H1 (cell line): ENCODE measurements at regions not wholly inside any gene's neighbourhood (a gene's known extent, or its start where the extent isn't known, plus 50 kb on each side); places are given as distances from the start of the nearest gene placed in this dataset.

Source experiments
- CTCF ChIA-PET: fragments of 300-600 bp; sonication (Branson Sonifier 250); formaldehyde crosslinking; loops from one replicate; lab custom pipeline; 2021; ENCODE audit not compliant: partially characterized antibody; lab: Charles Lee
- POLR2A ChIA-PET: fragments of 300-600 bp; sonication (Branson Sonifier 250); formaldehyde crosslinking; loops from one replicate; lab custom pipeline; 2021; ENCODE audit warnings: inconsistent platforms; ENCODE audit not compliant: partially characterized antibody; lab: Charles Lee
- DNase-seq, 2 experiments: peaks; one replicate each; pipeline versions ENCODE4 v3.0.0 to v3.0.0-alpha.2; 2010 to 2022; ENCODE audit warnings: low spot score in 2 of 2, low read depth in 1 of 2, mixed read lengths in 1 of 2
- FAIRE-seq: peaks from 2 replicates; lab custom pipeline; 2011; peaks lifted over from hg19 to GRCh38; lab: Jason Lieb, UNC
- H2AFZ ChIP-seq: 2 replicates; pipeline ENCODE4 v1.8.1; 2012; ENCODE audit warnings: low read length, inconsistent platforms
- H2AK5ac ChIP-seq: 2 replicates; pipeline ENCODE4 v1.6.1; 2013; ENCODE audit warnings: low read depth, low read length
- H2BK120ac ChIP-seq: replicated peaks from 2 replicates; pipeline ENCODE3; 2013; ENCODE audit warnings: low read depth, low read length, inconsistent platforms
- H2BK12ac ChIP-seq: 2 replicates; pipeline ENCODE4 v1.6.1; 2013; ENCODE audit warnings: low read depth, low read length
- H2BK15ac ChIP-seq: 2 replicates; pipeline ENCODE4 v1.6.1; 2013; ENCODE audit warnings: low read length
- H2BK20ac ChIP-seq: 2 replicates; pipeline ENCODE4 v1.6.1; 2013; ENCODE audit warnings: low read length
- H2BK5ac ChIP-seq: 2 replicates; pipeline ENCODE4 v1.6.1; 2013; ENCODE audit warnings: low read depth, low read length
- H3K14ac ChIP-seq: 2 replicates; pipeline ENCODE4 v1.6.1; 2013; ENCODE audit warnings: inconsistent platforms; ENCODE audit not compliant: insufficient read length
- H3K18ac ChIP-seq: 2 replicates; pipeline ENCODE4 v1.6.1; 2013; ENCODE audit warnings: low read length; ENCODE audit errors: extremely low read depth
- H3K23ac ChIP-seq: 2 replicates; pipeline ENCODE4 v1.6.1; 2013; ENCODE audit warnings: inconsistent platforms; ENCODE audit not compliant: insufficient read length
- H3K23me2 ChIP-seq: 2 replicates; pipeline ENCODE4 v1.6.1; 2013; ENCODE audit warnings: low read depth, low read length
- H3K27ac ChIP-seq: 2 replicates; pipeline ENCODE4 v1.6.1; 2011; ENCODE audit warnings: low read depth, low read length, inconsistent platforms
- H3K27me3 ChIP-seq, 4 experiments: replicated peaks in 1 of 4; 1 replicate in 1 of 4; 2 replicates in 3 of 4; pipeline versions ENCODE4 v1.6.1 to v1.8.1; 2011 to 2013; ENCODE audit warnings: low read length in 3 of 4, mild to moderate bottlenecking in 3 of 4, inconsistent platforms in 2 of 4, mixed read lengths in 2 of 4, moderate library complexity in 1 of 4; ENCODE audit not compliant: control insufficient read depth in 3 of 4, insufficient read depth in 3 of 4; ENCODE audit errors: extremely low read depth in 1 of 4
- H3K36me3 ChIP-seq, 4 experiments: 2 replicates each; pipeline versions ENCODE4 v1.6.1 to v1.8.1; 2011 to 2013; ENCODE audit warnings: mild to moderate bottlenecking in 4 of 4, low read length in 3 of 4, moderate library complexity in 2 of 4, control low read depth in 1 of 4, inconsistent platforms in 1 of 4; ENCODE audit not compliant: insufficient read depth in 4 of 4, control insufficient read depth in 2 of 4
- H3K4ac ChIP-seq: replicated peaks from 2 replicates; pipeline ENCODE3; 2013; ENCODE audit warnings: low read length, low read depth, mixed read lengths, inconsistent platforms; ENCODE audit not compliant: insufficient read length
- H3K4me1 ChIP-seq, 4 experiments: replicated peaks in 1 of 4; 1 replicate in 1 of 4; 2 replicates in 3 of 4; pipeline versions ENCODE4 v1.6.1 to v1.8.1; 2011 to 2013; ENCODE audit warnings: low read length in 3 of 4, inconsistent platforms in 2 of 4, mixed read lengths in 1 of 4; ENCODE audit not compliant: insufficient read depth in 4 of 4, control insufficient read depth in 3 of 4
- H3K4me2 ChIP-seq, 2 experiments: 2 replicates each; pipeline versions ENCODE4 v1.6.1 to v1.8.1; 2011 to 2013; ENCODE audit warnings: low read depth in 2 of 2, low read length in 2 of 2, control low read depth in 1 of 2, inconsistent platforms in 1 of 2, mild to moderate bottlenecking in 1 of 2; ENCODE audit not compliant: insufficient read depth in 1 of 2
- H3K4me3 ChIP-seq, 4 experiments: fragments of 200-600, 300-600 bp in 1 of 4; sonication (generic), shearing (Covaris generic), sonication (Bioruptor Twin) in 1 of 4; 2 replicates each; pipeline versions ENCODE4 v1.5.1 to v1.8.1; 2011 to 2016; ENCODE audit warnings: low read length in 4 of 4, low read depth in 3 of 4, control low read depth in 2 of 4, inconsistent platforms in 2 of 4, mild to moderate bottlenecking in 2 of 4, mixed read lengths in 1 of 4, moderate library complexity in 1 of 4; ENCODE audit not compliant: insufficient read depth in 2 of 4; ENCODE audit errors: extremely low read depth in 1 of 4
- H3K56ac ChIP-seq: replicated peaks from 2 replicates; pipeline ENCODE3; 2013; ENCODE audit warnings: low read depth, mild to moderate bottlenecking, mixed read lengths, low read length, inconsistent platforms; ENCODE audit not compliant: insufficient read length
- H3K79me1 ChIP-seq: 2 replicates; pipeline ENCODE4 v1.6.1; 2013; ENCODE audit warnings: low read depth, low read length, control low read depth
- H3K79me2 ChIP-seq, 2 experiments: 2 replicates each; pipeline versions ENCODE4 v1.6.1 to v1.8.1; 2012 to 2013; ENCODE audit warnings: low read length in 2 of 2, mild to moderate bottlenecking in 2 of 2, inconsistent platforms in 1 of 2; ENCODE audit not compliant: insufficient read depth in 2 of 2, control insufficient read depth in 1 of 2
- H3K9ac ChIP-seq, 4 experiments: replicated peaks in 1 of 4; 1 replicate in 1 of 4; 2 replicates in 3 of 4; pipeline versions ENCODE4 v1.6.1 to v1.8.1; 2011 to 2013; ENCODE audit warnings: low read depth in 3 of 4, low read length in 3 of 4, control low read depth in 2 of 4, mild to moderate bottlenecking in 2 of 4, moderate library complexity in 2 of 4, inconsistent platforms in 1 of 4; ENCODE audit errors: extremely low read depth in 1 of 4
- H3K9me3 ChIP-seq, 2 experiments: 2 replicates each; pipeline versions ENCODE4 v1.6.1 to v1.8.1; 2012 to 2013; ENCODE audit warnings: mild to moderate bottlenecking in 2 of 2, moderate library complexity in 2 of 2, control low read depth in 1 of 2, inconsistent platforms in 1 of 2, low read depth in 1 of 2, low read length in 1 of 2, mixed read lengths in 1 of 2; ENCODE audit not compliant: insufficient read depth in 2 of 2
- H4K20me1 ChIP-seq, 2 experiments: replicated peaks in 1 of 2; 2 replicates each; pipeline versions ENCODE3 to v1.8.1; 2011 to 2013; ENCODE audit warnings: inconsistent platforms in 2 of 2, low read length in 2 of 2, mild to moderate bottlenecking in 1 of 2; ENCODE audit not compliant: insufficient read depth in 2 of 2, control insufficient read depth in 1 of 2
- H4K5ac ChIP-seq: 2 replicates; pipeline ENCODE4 v1.6.1; 2013; ENCODE audit warnings: low read length, low read depth, mixed read lengths, inconsistent platforms; ENCODE audit not compliant: insufficient read length
- H4K8ac ChIP-seq: 2 replicates; pipeline ENCODE4 v1.8.0; 2013; ENCODE audit warnings: mild to moderate bottlenecking, moderate library complexity, low read length, inconsistent platforms; ENCODE audit not compliant: insufficient read depth; ENCODE audit errors: extremely low read depth
- H4K91ac ChIP-seq: replicated peaks from 2 replicates; pipeline ENCODE3; 2013; ENCODE audit warnings: low read length, mixed read lengths, inconsistent platforms; ENCODE audit not compliant: insufficient read length
- ATF2 ChIP-seq: IDR thresholded peaks from 2 replicates; pipeline ENCODE4 v1.6.1; 2012; ENCODE audit warnings: low read length, inconsistent platforms
- CEBPB ChIP-seq: IDR thresholded peaks from 2 replicates; pipeline ENCODE4 v1.6.1; 2012; ENCODE audit warnings: low read depth, low read length
- JUN ChIP-seq: IDR thresholded peaks from 2 replicates; pipeline ENCODE4 v1.6.1; 2011; ENCODE audit warnings: low read depth, mild to moderate bottlenecking, improper control_type of control experiment, low read length
- NANOG ChIP-seq: IDR thresholded peaks from 2 replicates; pipeline ENCODE4 v1.6.1; 2011; ENCODE audit warnings: low read length, low read depth, mild to moderate bottlenecking, inconsistent platforms; ENCODE audit not compliant: insufficient read depth, poor library complexity, severe bottlenecking
- POLR2AphosphoS5 ChIP-seq: IDR thresholded peaks from 2 replicates; pipeline ENCODE4 v1.6.1; 2011; ENCODE audit warnings: low read depth, low read length
- RFX5 ChIP-seq: IDR thresholded peaks from 2 replicates; pipeline ENCODE4 v1.6.1; 2011; ENCODE audit warnings: low read depth, low read length, improper control_type of control experiment, borderline replicate concordance
- SIN3A ChIP-seq, 2 experiments: IDR thresholded peaks in 1 of 2; conservative IDR thresholded peaks in 1 of 2; 2 replicates each; pipeline ENCODE4 v1.6.1; 2011 to 2012; ENCODE audit warnings: low read length in 2 of 2, improper control_type of control experiment in 1 of 2, low read depth in 1 of 2, mild to moderate bottlenecking in 1 of 2
- WGBS, 2 experiments: shearing (Covaris generic) in 1 of 2; methylation state at CpG; one replicate each; pipeline versions ENCODE4 v1.1.6 to v1.1.7; 2013 to 2015; ENCODE audit warnings: low lambda C conversion rate in 2 of 2, mixed read lengths in 2 of 2, inconsistent platforms in 1 of 2, low coverage in 1 of 2, missing lambda C conversion rate in 1 of 2; ENCODE audit not compliant: insufficient replicate concordance in 2 of 2, insufficient coverage in 1 of 2, insufficient read length in 1 of 2; ENCODE audit errors: extremely low coverage in 1 of 2, missing lambda C conversion rate in 1 of 2; 5-methylcytosine and 5-hydroxymethylcytosine counted together

- CTCF ChIA-PET = no interaction called here
- H3K79me1 ChIP-seq = no peaks in the 10 kb centered on the region
- no peak overlapping the region for H2BK5ac ChIP-seq
- no peaks in the 10 kb centered on the region for H4K20me1 ChIP-seq
- H2BK120ac ChIP-seq = no peak overlapping the region
- H3K79me2 ChIP-seq = no peaks in the 10 kb centered on the region
- peaks cover 73 to 93% of the 10 kb centered on the region in 2 experiments for H3K9me3 ChIP-seq
- no peak overlapping the region for H4K91ac ChIP-seq
- no peak overlapping the region for H3K56ac ChIP-seq
- H4K8ac ChIP-seq = no peak overlapping the region
- H2BK20ac ChIP-seq = no peak overlapping the region
- H2AK5ac ChIP-seq = no peak overlapping the region
- DNase-seq (no peak), FAIRE-seq (no peak)
- H2BK15ac ChIP-seq = no peak overlapping the region
- H3K9ac ChIP-seq = no peak overlapping the region
- POLR2A ChIA-PET = no interaction called here
- H3K23me2 ChIP-seq = peaks cover 3% of the 10 kb centered on the region; the same call in 1 of the 2 replicates
- no peak overlapping the region for H2BK12ac ChIP-seq
- WGBS, 2 experiments = 88% methylated on average over 7 of the region's 7 CpGs; no CpG with 5 or more reads in 1 of the 2 experiments
- no peaks in the 10 kb centered on the region for H3K4me1 ChIP-seq
- no peaks in the 10 kb centered on the region for H3K27me3 ChIP-seq
- H3K36me3 ChIP-seq = no peaks in the 10 kb centered on the region; a peak in 1 of 8 replicates
- no peak overlapping the region for H3K4me2 ChIP-seq
- H3K14ac ChIP-seq = no peak overlapping the region
- H3K27ac ChIP-seq = no peak overlapping the region
- no peak overlapping the region for H4K5ac ChIP-seq
- H3K4ac ChIP-seq = no peak overlapping the region
- no peak overlapping the region for H3K23ac ChIP-seq
- H3K18ac ChIP-seq = no peak overlapping the region
- no peak overlapping the region for H3K4me3 ChIP-seq
- no peak for TF ChIP-seq NANOG
- TF ChIP-seq JUN = no peak
- TF ChIP-seq CEBPB = no peak
- TF ChIP-seq SIN3A (conservative IDR thresholded peaks at IDR 0.05 in 1 of 2, IDR thresholded peaks at IDR 0.05 in 1 of 2; ENCODE audit: low read depth in 1 of 2, low read length in 2 of 2) = no peak
- no peak for TF ChIP-seq ATF2
- no peak for TF ChIP-seq RFX5
- no peak for TF ChIP-seq POLR2AphosphoS5
- no peak overlapping the region for H2AFZ ChIP-seq
Measured at GRCh38 chr16:35908152-35908551, 2448.7 kb downstream of the TP53TG3F start.
